Epithelial cell of esophagus (primary cell): ENCODE measurements at regions not wholly inside any gene's neighbourhood (a gene's known extent, or its start where the extent isn't known, plus 50 kb on each side); places are given as distances from the start of the nearest gene placed in this dataset.

Experiments used
- DNase-seq: peaks from one replicate; pipeline ENCODE4 v3.0.0; 2010; ENCODE audit warnings: low read depth
- H3K4me3 ChIP-seq: 2 replicates; pipeline ENCODE4 v1.5.1; 2011; ENCODE audit warnings: mild to moderate bottlenecking, low read length, control low read depth
- TF ChIP-seq, protein P1 (sequence below): IDR thresholded peaks from 2 replicates; pipeline ENCODE4 v1.5.1; 2011; ENCODE audit warnings: low read depth, mild to moderate bottlenecking, low read length, control low read depth, inconsistent platforms; ENCODE audit not compliant: insufficient read depth; ENCODE audit errors: missing control alignments

DNA sequence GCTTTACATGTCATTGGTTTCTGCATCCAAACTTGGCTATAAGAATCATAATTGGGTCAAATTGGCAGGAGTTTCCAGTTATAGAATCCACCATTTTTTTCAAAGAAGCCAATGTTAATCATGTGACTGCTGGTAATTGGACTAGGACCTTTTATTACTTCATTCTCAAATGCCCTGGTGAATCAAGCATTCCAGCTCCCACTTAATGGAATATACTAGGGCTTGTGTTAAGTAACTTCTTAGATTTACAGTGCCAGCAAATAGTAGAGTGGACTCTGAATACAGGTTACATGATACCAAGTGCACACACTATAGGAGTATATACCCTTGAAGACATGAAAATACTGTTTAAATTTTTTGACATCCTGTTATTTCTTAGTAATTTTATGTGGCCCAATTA is 96.7 kb downstream of the NUDT12 start:
- DNase-seq: no peak
- no peak overlapping the region for H3K4me3 ChIP-seq
- TF ChIP-seq, protein P1, sequence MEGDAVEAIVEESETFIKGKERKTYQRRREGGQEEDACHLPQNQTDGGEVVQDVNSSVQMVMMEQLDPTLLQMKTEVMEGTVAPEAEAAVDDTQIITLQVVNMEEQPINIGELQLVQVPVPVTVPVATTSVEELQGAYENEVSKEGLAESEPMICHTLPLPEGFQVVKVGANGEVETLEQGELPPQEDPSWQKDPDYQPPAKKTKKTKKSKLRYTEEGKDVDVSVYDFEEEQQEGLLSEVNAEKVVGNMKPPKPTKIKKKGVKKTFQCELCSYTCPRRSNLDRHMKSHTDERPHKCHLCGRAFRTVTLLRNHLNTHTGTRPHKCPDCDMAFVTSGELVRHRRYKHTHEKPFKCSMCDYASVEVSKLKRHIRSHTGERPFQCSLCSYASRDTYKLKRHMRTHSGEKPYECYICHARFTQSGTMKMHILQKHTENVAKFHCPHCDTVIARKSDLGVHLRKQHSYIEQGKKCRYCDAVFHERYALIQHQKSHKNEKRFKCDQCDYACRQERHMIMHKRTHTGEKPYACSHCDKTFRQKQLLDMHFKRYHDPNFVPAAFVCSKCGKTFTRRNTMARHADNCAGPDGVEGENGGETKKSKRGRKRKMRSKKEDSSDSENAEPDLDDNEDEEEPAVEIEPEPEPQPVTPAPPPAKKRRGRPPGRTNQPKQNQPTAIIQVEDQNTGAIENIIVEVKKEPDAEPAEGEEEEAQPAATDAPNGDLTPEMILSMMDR: no peak

DNA sequence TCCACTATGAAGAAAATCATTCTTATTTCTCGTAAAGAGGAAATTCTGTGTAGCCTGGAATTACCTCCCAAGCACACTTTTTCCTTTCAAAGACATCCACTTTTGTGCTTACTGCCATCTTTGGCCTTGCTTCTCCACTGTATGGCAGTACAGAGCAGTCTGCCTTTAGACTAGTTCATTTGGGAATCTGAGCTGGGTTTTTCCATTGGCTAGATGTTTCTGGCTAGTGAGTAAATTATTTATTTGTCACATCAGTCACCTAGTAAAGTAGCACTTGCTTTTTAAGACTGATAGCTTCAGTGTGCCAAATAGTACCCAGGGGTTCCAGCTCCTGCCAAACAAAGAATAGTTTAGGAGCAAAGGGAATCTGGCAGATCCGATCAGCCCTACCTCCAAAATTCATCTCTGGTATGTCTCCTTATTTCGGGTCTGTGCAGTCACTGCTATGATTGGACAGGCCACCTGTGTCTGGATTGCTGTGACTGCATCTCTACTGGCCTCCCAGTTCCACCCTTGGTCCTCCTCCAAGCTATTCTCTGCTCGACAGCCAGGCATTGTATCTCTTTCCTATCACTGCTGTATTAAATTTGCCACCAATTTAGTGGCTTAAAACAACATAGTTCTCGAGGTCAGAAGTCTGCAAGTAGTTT is 97.6 kb downstream of the NUDT12 start:
- DNase-seq: no peak
- TF ChIP-seq, protein P1: no peak

DNA sequence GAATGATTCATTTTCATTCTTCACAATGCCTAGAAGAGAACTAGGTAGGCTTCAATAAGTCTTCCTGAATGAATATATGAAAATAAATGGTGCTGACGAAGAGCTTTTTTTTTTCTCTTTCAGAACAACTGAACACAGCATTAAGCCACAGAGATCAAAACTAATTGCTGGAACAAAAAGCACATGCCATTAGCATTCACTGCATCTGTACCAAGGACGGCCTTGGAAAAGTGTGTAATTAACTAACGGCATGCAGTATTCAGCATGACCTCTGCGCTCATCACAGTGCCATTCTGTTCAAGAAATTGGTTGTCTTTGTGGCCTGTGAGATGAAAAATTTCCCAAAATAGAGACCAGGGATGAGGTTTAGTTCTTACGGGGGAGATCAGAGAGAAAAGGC is 99.3 kb downstream of the NUDT12 start:
- DNase-seq: no peak
- H3K4me3 ChIP-seq: no peak overlapping the region
- TF ChIP-seq, protein P1: no peak

More for the DNA sequence above, 97.6 kb downstream of the NUDT12 start:
- H3K4me3 ChIP-seq: no peak overlapping the region

DNA sequence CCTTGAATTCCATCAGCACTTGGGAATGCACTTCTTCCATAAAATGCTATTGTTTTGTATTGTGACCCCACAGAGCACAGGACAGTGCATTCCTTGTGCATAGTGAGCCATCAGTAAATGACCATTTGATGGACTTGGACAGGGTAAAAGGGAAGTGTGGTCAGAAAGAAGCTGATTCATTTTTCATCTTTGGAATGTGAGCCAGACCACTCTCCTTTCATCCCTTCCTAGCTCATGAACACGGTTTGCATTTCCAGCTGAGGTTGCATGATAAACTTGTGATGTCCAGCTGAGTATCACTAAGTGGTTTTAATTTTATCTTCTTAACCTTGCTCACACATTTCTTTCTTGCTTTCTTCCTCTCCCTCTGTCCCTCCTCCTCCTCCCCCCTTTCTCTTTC is 101.3 kb downstream of the NUDT12 start:
- TF ChIP-seq, protein P1: no peak
- DNase-seq: no peak
- no peak overlapping the region for H3K4me3 ChIP-seq

DNA sequence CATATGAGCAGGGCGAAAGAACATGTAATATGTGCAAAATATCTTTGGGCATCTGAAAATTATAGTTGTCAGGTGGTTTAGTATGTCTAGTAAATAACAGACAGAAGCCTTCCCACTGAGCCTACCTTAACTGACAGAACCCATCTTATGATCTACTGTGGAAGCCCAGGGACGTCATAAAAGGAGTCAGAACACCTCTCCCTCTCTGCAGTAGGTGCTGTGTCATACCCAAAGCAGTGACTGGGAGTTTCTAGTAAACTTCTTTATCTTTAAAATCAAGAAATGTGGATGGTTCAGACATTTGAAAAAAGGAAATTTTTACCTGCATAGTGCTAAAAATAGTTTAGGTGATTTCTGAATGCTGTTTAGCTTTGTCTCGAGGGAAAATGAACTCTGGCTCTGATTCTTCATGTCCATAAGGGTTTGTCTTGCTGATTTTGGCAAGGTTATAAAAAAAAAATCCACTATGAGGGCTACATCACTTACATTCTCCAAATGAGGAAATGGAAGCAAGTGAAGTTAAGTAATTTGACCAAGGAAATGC is 104.0 kb downstream of the NUDT12 start:
- TF ChIP-seq, protein P1: no peak
- DNase-seq: no peak
- no peak overlapping the region for H3K4me3 ChIP-seq

DNA sequence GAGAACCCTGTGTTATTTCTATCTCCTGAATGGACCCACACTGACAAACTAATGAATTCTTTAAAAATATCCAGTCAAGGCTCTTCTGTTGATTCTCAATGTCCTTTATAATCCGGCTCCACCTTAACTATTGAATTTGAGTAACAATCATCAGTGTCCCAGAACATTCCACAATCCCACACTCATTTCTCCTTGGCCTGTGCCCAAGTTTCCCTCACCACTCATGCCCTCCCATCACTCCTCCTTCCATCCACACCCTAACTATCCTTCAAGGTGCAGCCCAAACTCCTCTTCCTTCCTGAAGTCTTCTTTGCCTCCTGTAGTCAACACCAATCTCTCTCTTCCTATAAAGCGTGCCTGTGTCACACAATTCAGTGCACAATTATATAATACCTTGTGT is 106.1 kb downstream of the NUDT12 start:
- no peak overlapping the region for H3K4me3 ChIP-seq
- DNase-seq: peak; percentile 37
- TF ChIP-seq, protein P1: no peak

DNA sequence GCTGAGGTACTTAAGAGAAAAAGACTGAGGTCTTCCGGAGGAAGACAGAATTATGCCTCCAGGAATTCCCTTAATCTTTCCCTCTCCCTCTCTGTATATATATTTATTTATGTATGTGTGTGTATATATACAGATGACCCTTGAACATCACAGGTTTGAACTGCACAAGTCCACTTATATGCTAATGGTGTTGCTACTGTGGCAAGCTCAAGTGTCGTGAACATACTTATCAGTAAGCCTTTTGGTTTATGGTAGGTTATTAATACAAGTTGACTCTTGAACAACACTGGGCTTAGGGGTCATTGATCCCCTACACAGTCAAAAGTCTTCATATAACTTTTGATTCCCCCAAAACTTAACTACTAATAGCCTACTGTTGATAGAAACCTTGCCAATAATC is 106.8 kb downstream of the NUDT12 start:
- no peak for DNase-seq
- TF ChIP-seq, protein P1: no peak
- no peak overlapping the region for H3K4me3 ChIP-seq
